ENCODE measurements at regions not wholly inside any gene's neighbourhood (a gene's known extent, or its start where the extent isn't known, plus 50 kb on each side); places are given as distances from the start of the nearest gene placed in this dataset.

DNA sequence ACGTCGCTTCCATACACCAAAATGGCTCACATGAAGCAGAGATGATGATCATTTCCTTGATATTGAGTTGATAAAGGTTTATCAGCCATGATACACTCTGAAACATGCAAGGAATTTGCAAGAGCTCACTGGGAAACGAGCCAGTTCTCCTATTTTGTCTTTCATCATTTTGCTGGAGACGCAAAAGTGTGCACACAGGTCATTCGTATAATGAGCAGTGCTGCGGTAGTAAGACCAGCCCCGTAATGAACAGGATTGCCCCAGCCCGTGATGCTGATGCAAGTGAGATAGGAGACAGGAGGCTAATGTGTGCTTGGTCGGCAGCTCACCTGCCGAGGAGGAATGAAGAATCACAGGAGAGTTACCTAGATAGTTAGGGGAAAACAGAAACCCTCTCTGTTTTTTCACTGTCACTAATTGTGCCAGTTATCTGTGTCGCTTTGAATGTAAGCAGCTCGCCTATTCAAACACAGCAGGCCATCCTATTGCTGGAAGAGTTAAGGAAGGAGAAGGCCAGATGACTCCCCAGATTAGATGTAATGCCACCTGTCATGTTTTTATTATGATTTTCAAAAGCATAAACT lies 391.8 kb downstream of the SAMD5 start:
- no peak for TF ChIP-seq YY1 (IDR thresholded peaks at IDR 0.05; ENCODE audit: insufficient read depth, insufficient read length)
- no peak for TF ChIP-seq SUZ12 (IDR thresholded peaks at IDR 0.05; ENCODE audit: extremely low read depth, insufficient read depth, insufficient read length)

All from NT2/D1 (cell line).